B cell (primary cell): ENCODE measurements at regions not wholly inside any gene's neighbourhood (a gene's known extent, or its start where the extent isn't known, plus 50 kb on each side); places are given as distances from the start of the nearest gene placed in this dataset.

Experiments used
- CTCF ChIP-seq: fragments of 200-600 bp; IDR thresholded peaks from one replicate; pipeline ENCODE4 v1.8.0; 2022; ENCODE audit warnings: antibody characterized with exemption, mild to moderate bottlenecking
- EZH2 ChIP-seq: IDR thresholded peaks from 2 replicates; pipeline ENCODE4 v1.6.1; 2012; ENCODE audit warnings: borderline replicate concordance, low read depth, mild to moderate bottlenecking, moderate library complexity, low read length; ENCODE audit not compliant: insufficient read depth, poor library complexity, severe bottlenecking

DNA sequence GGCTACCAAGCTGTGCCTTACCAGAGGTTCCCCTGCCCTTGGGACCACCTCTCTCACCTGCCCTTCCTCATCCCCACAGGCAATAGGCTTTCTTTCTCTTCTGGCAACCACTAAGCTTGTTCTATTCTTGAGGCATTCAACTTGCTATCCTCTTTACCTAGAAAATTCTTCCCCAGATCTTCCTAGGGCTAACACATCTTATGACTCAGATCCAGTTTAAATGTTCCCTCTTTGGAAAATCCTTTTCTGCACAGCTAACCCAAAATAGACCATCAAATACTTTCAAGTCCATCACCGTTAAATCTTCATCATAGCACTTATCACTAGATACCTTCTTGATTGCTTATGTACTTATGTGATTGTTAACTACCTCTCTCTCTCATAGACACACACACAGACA is 93.7 kb downstream of the ENC1 start:
- no peak for TF ChIP-seq CTCF
- TF ChIP-seq EZH2: no peak
